PC-9 (cell line): ENCODE measurements at regions not wholly inside any gene's neighbourhood (a gene's known extent, or its start where the extent isn't known, plus 50 kb on each side); places are given as distances from the start of the nearest gene placed in this dataset.
A peak's percentile ranks its signal among the peaks of the same experiment; 100 is the strongest.

ENCODE experiments used
- BruUV-seq: library from RNA; stranded (reverse); fragments of 400-500 nt; replicated peaks from 2 replicates; lab custom pipeline; 2021; lab: Mats Ljungman, UMichigan
- CTCF ChIA-PET: fragments of 300-600 bp; sonication (Branson Sonifier 250); formaldehyde crosslinking; loops from one replicate; lab custom pipeline; 2022; ENCODE audit warnings: antibody characterized with exemption; lab: Charles Lee
- POLR2A ChIA-PET: fragments of 300-600 bp; sonication (Branson Sonifier 250); formaldehyde crosslinking; loops from one replicate; lab custom pipeline; 2022; ENCODE audit warnings: antibody characterized with exemption; ENCODE audit not compliant: unreplicated experiment; lab: Charles Lee
- DNase-seq, 2 experiments: peaks; one replicate each; pipeline versions ENCODE4 v3.0.0 to v3.0.0-alpha.2; 2015 to 2022; ENCODE audit warnings: mixed read lengths in 1 of 2
- H2AFZ ChIP-seq: fragments of 200-600 bp; sonication (generic); 2 replicates; pipeline ENCODE4 v1.8.1; 2017; ENCODE audit warnings: antibody characterized with exemption
- H3F3A ChIP-seq: fragments of 200-600 bp; sonication (generic); 2 replicates; pipeline ENCODE4 v1.8.1; 2017; ENCODE audit warnings: antibody characterized with exemption, mild to moderate bottlenecking, low read depth; ENCODE audit not compliant: insufficient read depth
- H3K27ac ChIP-seq: fragments of 200-600 bp; sonication (generic); 2 replicates; pipeline ENCODE4 v1.6.1; 2016; ENCODE audit warnings: mixed run types
- H3K27me3 ChIP-seq: fragments of 200-600 bp; sonication (generic); 2 replicates; pipeline ENCODE4 v1.6.1; 2016; ENCODE audit warnings: low read depth, mixed run types; ENCODE audit not compliant: insufficient read depth
- H3K36me3 ChIP-seq: fragments of 200-600 bp; sonication (generic); 2 replicates; pipeline ENCODE4 v1.6.1; 2016; ENCODE audit warnings: low read depth, mixed run types
- H3K4me1 ChIP-seq: fragments of 200-600 bp; sonication (generic); replicated peaks from 2 replicates; pipeline ENCODE4 v1.6.1; 2016; ENCODE audit warnings: mixed run types; ENCODE audit not compliant: insufficient read depth
- H3K4me2 ChIP-seq: fragments of 200-600 bp; sonication (generic); 2 replicates; pipeline ENCODE4 v1.6.1; 2017; ENCODE audit warnings: mixed run types
- H3K4me3 ChIP-seq: fragments of 200-600 bp; sonication (generic); 2 replicates; pipeline ENCODE4 v1.6.1; 2016; ENCODE audit warnings: mixed run types
- H3K79me2 ChIP-seq: fragments of 200-600 bp; sonication (generic); 2 replicates; pipeline ENCODE4 v1.6.1; 2017; ENCODE audit warnings: low read depth, mixed run types
- H3K9me2 ChIP-seq: fragments of 200-600 bp; sonication (generic); 2 replicates; pipeline ENCODE4 v1.8.1; 2017; ENCODE audit warnings: mild to moderate bottlenecking; ENCODE audit not compliant: insufficient read depth
- H3K9me3 ChIP-seq: fragments of 200-600 bp; sonication (generic); 2 replicates; pipeline ENCODE4 v1.8.1; 2016; ENCODE audit warnings: low read depth; ENCODE audit not compliant: insufficient read depth
- H4K20me1 ChIP-seq: fragments of 200-600 bp; sonication (generic); 2 replicates; pipeline ENCODE4 v1.8.1; 2017; ENCODE audit not compliant: insufficient read depth
- EZH2 ChIP-seq: fragments of 200-600 bp; sonication (generic); IDR thresholded peaks from 2 replicates; pipeline ENCODE4 v1.8.0; 2017; ENCODE audit warnings: antibody characterized with exemption, low read depth
- intact Hi-C: fragments of 100-400 bp; cut with micrococcal nuclease; formaldehyde crosslinking; loops from one replicate; pipeline ENCODE4 v1.10.0; 2022; ENCODE audit not compliant: unreplicated experiment
- TF ChIP-seq, protein P1 (sequence below): fragments of 200-600 bp; sonication (generic); conservative IDR thresholded peaks from 2 replicates; pipeline ENCODE4 v1.6.1; 2017; ENCODE audit warnings: mixed run types, antibody characterized with exemption, mild to moderate bottlenecking, moderate library complexity

DNA sequence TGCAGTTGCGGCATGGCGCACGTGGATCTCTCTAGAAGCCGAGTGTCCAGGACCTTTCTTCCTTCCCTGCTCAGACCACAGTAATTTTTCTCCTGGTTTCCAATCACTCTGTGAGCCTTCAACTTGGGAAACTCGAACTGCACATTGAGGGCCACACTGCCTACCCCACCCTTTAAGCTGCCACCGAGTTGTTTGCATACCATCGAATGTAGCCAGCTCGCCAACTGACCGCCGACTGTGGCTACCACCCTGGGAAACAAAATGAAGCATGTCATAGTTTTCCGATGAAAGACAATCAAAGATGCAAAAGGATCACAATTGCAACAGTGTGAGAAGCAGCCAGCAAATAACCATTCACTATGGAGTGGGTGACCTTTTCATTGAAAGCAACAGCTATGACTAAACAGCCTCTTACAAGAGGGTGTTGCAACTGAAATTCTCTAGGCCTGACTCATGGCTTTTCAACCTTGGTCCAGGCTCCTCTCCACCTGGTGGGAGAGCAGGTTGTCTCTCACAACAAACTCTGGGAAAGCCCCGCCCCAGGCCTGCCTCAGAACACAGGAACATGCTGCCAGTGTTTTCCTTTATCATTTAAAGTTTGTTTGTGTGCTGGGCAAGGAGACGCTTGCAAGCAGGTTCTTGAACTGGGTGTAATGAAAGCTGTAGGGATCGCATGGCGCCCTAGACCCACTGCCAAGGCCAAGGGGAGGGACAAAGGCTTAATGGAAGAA lies 141.7 kb upstream of the SERP2 start:
- H3K9me2 ChIP-seq, result no peaks in the 10 kb centered on the region
- peak overlapping the region; percentile 99 for H3K27ac ChIP-seq
- H3K4me1 ChIP-seq, result peaks cover 40% of the 10 kb centered on the region
- peak; percentile 89 to 98 for DNase-seq
- TF ChIP-seq, protein P1, sequence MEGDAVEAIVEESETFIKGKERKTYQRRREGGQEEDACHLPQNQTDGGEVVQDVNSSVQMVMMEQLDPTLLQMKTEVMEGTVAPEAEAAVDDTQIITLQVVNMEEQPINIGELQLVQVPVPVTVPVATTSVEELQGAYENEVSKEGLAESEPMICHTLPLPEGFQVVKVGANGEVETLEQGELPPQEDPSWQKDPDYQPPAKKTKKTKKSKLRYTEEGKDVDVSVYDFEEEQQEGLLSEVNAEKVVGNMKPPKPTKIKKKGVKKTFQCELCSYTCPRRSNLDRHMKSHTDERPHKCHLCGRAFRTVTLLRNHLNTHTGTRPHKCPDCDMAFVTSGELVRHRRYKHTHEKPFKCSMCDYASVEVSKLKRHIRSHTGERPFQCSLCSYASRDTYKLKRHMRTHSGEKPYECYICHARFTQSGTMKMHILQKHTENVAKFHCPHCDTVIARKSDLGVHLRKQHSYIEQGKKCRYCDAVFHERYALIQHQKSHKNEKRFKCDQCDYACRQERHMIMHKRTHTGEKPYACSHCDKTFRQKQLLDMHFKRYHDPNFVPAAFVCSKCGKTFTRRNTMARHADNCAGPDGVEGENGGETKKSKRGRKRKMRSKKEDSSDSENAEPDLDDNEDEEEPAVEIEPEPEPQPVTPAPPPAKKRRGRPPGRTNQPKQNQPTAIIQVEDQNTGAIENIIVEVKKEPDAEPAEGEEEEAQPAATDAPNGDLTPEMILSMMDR, result no peak
- no peak for TF ChIP-seq EZH2
- H3K27me3 ChIP-seq, result no peaks in the 10 kb centered on the region
- CTCF ChIA-PET, result no interaction called here
- peaks cover 19% of the 10 kb centered on the region for H3F3A ChIP-seq
- no peak overlapping the region; the same call in 1 of the 2 replicates for H3K4me3 ChIP-seq
- POLR2A ChIA-PET, result interaction anchor here (0.6 to 1.0 kb wide), 6 partner anchors 36 to 205 kb away, joined by 3 to 13 read pairs (median 4); no protein-coding TSS in a partner anchor
- no peaks in the 10 kb centered on the region for H3K36me3 ChIP-seq
- no peaks in the 10 kb centered on the region for H4K20me1 ChIP-seq
- no peaks in the 10 kb centered on the region for H3K79me2 ChIP-seq
- H2AFZ ChIP-seq, result no peak overlapping the region
- no peaks in the 10 kb centered on the region for H3K9me3 ChIP-seq
- H3K4me2 ChIP-seq, result peak overlapping the region; percentile 68
- BruUV-seq, result no TSS peak
- intact Hi-C loops, result loop anchor here (1.0 to 5.0 kb wide), 6 partner anchors 44 to 203 kb away; no protein-coding TSS in a partner anchor

DNA sequence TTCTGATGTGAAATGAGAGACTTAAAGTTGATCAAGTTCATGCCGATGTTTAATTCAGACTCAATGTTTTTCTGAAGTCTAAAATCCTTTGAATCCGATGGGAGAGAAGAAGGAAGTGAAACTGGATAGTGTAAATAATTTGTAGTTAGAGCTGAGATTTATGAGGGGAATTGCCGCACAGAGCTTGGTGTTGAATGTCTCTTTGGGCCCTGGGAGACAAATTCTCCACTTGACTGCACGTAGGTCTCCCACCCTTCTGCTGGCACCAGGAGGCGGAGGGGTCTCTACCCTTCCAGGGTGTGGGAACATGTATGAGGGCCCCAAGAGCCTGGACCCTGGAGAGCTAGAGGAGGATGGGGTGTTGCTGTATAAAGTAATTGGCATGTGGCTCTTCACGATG lies 140.8 kb upstream of the SERP2 start:
- intact Hi-C loops, result loop anchor here (1.0 to 5.0 kb wide), 6 partner anchors 44 to 203 kb away; no protein-coding TSS in a partner anchor
- H3K79me2 ChIP-seq, result no peaks in the 10 kb centered on the region
- H3K27me3 ChIP-seq, result no peaks in the 10 kb centered on the region
- DNase-seq, result no peak
- no peaks in the 10 kb centered on the region for H3K9me3 ChIP-seq
- peaks cover 48% of the 10 kb centered on the region for H3K4me1 ChIP-seq
- BruUV-seq, result no TSS peak
- no peak for TF ChIP-seq EZH2
- TF ChIP-seq, protein P1, result no peak
- ChIA-PET POLR2A (interaction anchor here (0.6 to 0.8 kb wide), 3 partner anchors 35 to 204 kb away, joined by 3 to 13 read pairs (median 12); no protein-coding TSS in a partner anchor), CTCF (no interaction called here)
- H2AFZ ChIP-seq, result no peak overlapping the region
- H4K20me1 ChIP-seq, result no peaks in the 10 kb centered on the region
- H3K9me2 ChIP-seq, result no peaks in the 10 kb centered on the region
- H3K36me3 ChIP-seq, result no peaks in the 10 kb centered on the region
- H3F3A ChIP-seq, result peaks cover 19% of the 10 kb centered on the region
- H3K4me2 ChIP-seq, result peak overlapping the region; percentile 63
- no peak overlapping the region; the same call in 1 of the 2 replicates for H3K4me3 ChIP-seq
- H3K27ac ChIP-seq, result peak overlapping the region; percentile 82

DNA sequence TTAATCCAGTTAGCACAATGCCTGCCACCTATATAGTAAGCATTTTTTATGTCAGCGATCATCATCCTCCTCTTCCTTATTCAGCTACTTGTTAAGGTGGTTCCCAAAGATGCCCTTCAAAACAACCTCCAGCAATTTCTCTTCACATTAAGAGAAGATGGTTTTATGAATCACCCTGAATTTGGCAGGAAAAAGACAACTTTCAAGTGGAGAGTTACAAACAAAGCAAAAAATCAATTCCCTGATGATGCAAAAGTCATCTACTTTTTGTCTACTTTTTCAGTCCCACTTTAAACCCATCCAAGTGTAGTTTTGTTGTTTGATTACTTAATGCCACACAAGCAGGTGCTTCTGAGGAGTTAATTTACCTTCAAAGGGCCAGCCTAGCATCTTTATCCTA lies 139.1 kb upstream of the SERP2 start:
- no TSS peak for BruUV-seq
- POLR2A ChIA-PET, result no interaction called here
- no peak for DNase-seq
- no peak for TF ChIP-seq EZH2
- H3K27me3 ChIP-seq, result no peaks in the 10 kb centered on the region
- peaks cover 53% of the 10 kb centered on the region for H3K4me1 ChIP-seq
- no peaks in the 10 kb centered on the region for H3K79me2 ChIP-seq
- no peaks in the 10 kb centered on the region for H3K9me2 ChIP-seq
- no peaks in the 10 kb centered on the region for H4K20me1 ChIP-seq
- CTCF ChIA-PET, result no interaction called here
- H3K36me3 ChIP-seq, result no peaks in the 10 kb centered on the region
- no peak overlapping the region for H3K4me3 ChIP-seq
- intact Hi-C loops, result loop anchor here (5.0 kb wide), 1 partner anchor 77 kb away; no protein-coding TSS in a partner anchor
- no peak overlapping the region for H2AFZ ChIP-seq
- no peak overlapping the region for H3K27ac ChIP-seq
- no peak overlapping the region for H3K4me2 ChIP-seq
- H3F3A ChIP-seq, result peaks cover 19% of the 10 kb centered on the region
- H3K9me3 ChIP-seq, result no peaks in the 10 kb centered on the region
